ACHN (cell line): ENCODE measurements at regions not wholly inside any gene's neighbourhood (a gene's known extent, or its start where the extent isn't known, plus 50 kb on each side); places are given as distances from the start of the nearest gene placed in this dataset.

ENCODE experiments used
- DNase-seq: peaks from one replicate; pipeline ENCODE4 v3.0.0-alpha.2; 2015
- in situ Hi-C: cut with HindIII; loops from 2 replicates; pipeline ENCODE4 v1.10.0; 2017; ENCODE audit warnings: low sequenced_read_pairs, low pct_ligation_motif_present, low pct_unique_long_range_greater_than_20kb

- DNase-seq, result no peak
- in situ Hi-C loops, result no loop called here
These were observed 394.1 kb downstream of the MATN1 start for GRCh38 chr1:30329263-30329753.

DNA sequence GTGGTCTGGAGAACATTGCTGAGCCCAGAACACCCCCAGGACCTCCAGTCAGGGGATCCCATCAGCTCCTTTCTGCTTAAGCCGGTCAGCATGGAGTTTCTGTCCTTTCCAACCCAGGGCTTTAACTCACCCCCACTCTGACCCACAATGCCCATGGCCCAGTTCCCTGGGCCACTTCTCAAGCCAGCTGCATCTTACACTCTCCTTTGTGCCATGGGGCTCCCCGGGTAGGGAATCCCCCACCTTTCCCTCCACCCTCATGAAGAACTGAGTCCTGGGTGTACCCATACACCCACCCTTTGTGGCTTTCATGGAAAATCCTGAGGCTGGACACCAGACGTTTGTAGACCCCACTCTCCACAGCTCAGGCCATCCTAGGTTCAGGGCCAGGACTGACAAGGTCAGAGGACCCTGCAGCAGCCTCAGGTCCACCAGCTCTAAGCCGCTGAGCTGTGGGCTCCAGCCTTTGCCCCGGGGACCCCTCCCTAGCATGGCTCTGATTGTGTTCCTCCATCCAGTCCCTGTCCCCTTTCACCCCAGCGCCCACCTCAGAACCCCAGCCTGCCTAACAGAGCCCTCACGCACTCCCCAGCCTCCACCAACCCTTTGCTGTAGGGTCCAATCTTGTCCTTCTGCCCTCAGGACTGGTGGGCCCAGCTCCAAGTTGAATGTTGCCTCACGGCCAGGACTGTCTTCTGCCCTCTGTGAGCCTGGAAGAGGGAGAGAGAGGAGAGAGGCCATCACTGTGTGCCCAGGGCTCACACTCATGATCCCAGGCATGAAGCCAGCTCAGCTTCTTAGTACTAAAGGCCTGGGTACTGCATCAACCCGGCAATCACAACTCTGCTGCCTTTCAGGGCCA lies 394.8 kb downstream of the MATN1 start:
- DNase-seq, result no peak
- in situ Hi-C loops, result no loop called here

GRCh38 chr1:30328100-30328370 lies 395.4 kb downstream of the MATN1 start:
- in situ Hi-C loops, result no loop called here
- DNase-seq, result no peak

GRCh38 chr1:30327370-30328099 lies 395.9 kb downstream of the MATN1 start:
- DNase-seq, result no peak
- in situ Hi-C loops, result no loop called here

- no peak for DNase-seq
- in situ Hi-C loops, result no loop called here
These were observed 397.4 kb downstream of the MATN1 start for GRCh38 chr1:30325999-30326398.

DNA sequence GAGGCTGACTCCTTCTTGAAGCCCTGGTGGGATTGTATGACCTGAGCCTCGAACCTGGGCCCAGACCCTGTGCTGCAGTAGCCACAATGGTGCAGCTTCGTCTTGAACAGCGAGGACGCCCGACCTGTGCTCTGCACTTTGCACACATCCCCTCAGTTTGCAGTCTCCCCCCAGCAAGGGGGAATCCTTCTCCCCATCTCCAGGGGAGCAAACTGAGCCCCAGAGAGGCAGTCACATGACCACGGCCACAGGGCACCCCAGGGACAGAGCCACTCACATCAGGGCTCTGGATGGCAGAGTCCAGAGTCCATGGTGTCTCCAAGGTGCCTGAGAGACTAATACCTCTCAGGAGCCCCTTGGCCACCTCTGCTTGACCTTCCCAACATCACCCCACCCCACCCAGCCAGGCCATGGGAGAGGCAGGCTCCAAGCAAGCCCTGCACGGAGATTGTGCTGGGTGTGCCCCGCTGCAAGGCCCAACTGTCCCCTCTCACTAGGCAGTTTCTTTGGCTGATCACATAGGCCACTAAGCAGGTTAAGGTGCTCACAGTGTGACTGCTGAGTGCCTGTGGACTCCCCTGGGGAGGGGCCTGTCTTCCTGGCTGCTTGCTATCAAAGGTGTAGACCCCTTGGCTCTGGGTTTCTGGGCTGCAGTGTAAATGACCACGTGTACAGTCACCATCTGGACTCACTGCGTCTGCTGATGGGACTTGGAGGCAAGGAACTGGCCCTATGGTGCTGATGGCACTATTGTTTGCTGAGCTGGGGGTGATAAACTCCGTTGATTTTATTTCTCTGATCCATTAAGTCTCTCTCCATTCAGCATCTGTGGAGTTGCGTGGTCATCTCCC lies 398.1 kb downstream of the MATN1 start:
- DNase-seq, result no peak
- in situ Hi-C loops, result no loop called here

DNA sequence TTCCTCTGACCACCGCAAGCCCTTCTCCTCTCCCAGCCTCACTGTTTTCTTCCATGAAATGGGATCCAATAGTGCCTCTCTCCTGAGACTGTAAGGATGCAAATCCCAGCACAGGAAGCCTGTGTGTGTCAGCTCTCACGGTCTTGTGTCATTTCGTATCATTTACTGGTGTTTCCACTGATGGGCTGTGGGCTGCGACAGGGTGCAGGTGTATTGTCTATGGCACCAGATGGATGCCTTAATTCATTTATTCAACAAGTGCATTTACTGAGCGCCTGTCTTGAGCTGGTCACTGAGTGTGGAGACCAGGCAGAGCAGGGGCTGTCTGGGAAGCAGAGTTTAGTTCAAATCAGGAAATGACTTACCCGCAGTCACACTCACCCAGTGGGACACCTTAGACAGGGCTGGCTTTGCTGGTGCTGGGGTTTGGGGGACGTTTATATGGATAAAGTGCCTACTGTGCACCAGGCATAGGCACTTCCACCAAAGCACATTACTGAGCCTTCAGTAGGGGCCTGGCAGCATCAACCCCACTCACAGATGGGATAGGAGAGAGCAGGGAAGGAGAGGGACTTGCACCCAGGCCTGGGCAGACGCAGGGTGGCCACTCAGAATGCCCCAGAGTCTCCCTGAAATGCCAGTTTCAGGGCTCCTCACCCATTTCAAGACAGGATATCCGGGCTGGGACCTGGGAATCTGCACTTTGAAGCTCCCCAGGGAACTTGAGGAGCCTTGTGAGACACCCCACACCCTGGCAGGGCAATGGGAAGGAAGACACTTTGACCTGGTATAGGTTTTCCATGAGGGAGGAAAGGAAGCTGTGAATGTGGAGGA lies 398.9 kb downstream of the MATN1 start:
- in situ Hi-C loops, result no loop called here
- DNase-seq, result no peak

DNA sequence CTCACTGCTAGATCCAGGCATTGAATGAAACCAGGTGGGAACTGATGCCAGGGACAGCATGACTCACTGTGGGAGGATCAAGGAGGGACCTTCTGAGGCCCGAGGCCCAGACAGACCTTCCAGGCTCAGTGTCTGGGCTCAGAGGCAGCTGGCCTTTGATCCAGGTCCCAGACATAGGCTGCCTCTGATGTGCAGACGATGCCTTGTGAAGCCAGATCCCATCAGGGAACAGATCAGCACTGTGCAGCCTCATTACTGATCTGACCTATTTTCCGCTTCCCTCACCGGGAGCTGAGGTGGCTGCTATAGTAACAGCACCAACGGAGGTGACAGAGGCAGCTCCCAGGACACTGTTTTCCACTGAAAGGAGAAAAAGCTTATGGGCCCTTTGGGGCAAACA lies 399.5 kb downstream of the MATN1 start:
- no peak for DNase-seq
- in situ Hi-C loops, result no loop called here

DNA sequence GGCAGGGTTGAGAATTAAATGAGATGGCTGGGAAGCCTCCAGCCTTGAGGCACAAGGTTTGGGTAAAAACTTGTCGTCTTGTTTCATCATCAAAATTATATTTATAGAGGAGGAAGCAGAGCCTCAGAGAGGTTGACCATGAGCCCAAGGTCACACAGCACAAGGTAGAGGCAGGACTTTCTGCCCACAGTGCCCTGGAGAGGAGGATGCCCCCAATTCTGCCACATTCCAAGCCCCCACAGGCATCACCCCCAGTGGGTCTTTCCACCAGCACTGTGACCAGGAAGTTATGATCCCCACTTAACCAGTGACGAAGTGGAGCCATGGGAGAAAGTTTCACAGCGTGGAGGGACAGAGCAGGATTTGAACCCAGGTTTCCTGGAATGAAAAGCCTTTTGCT lies 400.0 kb downstream of the MATN1 start:
- DNase-seq, result no peak
- in situ Hi-C loops, result no loop called here

GRCh38 chr1:30322859-30323257 lies 400.5 kb downstream of the MATN1 start:
- in situ Hi-C loops, result no loop called here

GRCh38 chr1:30321996-30322858 lies 401.2 kb downstream of the MATN1 start:
- DNase-seq, result no peak
- in situ Hi-C loops, result no loop called here

More at GRCh38 chr1:30322859-30323257, 400.5 kb downstream of the MATN1 start:
- no peak for DNase-seq

DNA sequence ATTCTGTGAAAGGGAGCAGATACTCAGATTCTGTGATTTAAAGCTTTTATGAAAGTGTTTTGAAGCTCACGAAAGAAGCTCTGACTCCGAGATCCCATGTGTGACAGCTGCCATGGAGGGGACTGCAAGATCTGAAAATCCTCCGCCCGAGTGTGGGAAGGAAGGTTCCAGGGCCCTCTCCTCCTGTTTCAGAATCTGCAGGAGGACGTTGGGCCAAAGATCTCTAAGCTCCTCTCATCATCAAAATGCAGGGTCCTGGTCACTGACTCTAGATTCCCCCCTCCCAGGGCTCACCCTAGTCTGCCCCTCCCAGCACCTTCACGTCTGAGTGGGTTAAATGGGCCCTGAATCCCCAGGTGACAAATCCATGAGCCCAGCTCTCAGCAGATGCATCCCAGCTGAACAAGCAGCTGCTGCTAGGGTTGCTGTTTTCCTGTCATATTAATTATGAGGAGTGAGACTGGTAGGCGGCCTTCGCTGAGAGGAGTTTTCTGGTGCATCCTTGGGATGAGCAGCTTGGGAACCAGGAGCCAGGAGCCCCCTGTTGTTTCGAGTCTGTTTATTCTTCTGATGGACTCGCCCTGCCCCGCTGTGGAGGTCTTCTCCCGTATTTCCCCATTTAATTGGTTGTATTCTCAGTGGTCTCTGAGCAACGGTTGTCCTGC lies 402.0 kb downstream of the MATN1 start:
- in situ Hi-C loops, result no loop called here
- DNase-seq, result no peak

DNA sequence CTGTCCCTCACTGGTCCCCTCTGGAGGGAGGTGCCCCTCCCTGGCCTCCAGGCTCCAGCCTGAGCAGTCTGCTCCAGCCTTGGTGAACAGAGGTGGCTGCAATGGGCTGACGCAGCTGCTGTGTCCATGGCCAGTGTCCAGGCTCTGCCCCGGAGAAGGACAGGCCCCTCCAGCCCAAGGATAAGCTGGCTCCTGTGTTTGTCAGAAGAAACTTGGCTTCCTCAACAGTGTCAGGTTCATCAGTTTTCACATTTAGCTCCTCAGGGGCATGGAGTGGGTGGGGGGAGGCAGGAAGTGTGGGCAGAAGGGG lies 402.8 kb downstream of the MATN1 start:
- no peak for DNase-seq
- in situ Hi-C loops, result no loop called here

GRCh38 chr1:30319765-30320580 lies 403.4 kb downstream of the MATN1 start:
- no peak for DNase-seq
- in situ Hi-C loops, result no loop called here

GRCh38 chr1:30318864-30319718 lies 404.3 kb downstream of the MATN1 start:
- no peak for DNase-seq
- in situ Hi-C loops, result no loop called here

DNA sequence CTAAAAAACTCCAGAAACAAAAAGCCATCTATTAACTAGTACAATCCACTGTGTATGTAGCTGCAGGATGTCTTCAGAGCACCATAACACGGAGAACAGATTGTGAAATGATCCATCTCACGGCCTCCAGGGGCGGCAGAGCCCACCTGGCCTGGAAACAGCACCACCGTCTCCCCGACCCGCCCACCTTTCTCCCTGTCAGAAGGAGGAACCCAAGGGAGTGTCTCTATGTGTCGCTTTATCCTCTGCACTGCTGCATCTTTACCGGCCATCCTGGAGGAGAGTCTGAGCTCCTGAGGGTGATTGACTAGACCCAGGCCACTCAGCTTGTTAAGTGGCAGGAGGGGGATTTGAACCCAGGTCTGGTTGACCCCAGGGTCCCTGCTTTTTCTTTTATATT lies 405.0 kb downstream of the MATN1 start:
- in situ Hi-C loops, result no loop called here
- no peak for DNase-seq
